ENCODE measurements at regions not wholly inside any gene's neighbourhood (a gene's known extent, or its start where the extent isn't known, plus 50 kb on each side); places are given as distances from the start of the nearest gene placed in this dataset.

DNA sequence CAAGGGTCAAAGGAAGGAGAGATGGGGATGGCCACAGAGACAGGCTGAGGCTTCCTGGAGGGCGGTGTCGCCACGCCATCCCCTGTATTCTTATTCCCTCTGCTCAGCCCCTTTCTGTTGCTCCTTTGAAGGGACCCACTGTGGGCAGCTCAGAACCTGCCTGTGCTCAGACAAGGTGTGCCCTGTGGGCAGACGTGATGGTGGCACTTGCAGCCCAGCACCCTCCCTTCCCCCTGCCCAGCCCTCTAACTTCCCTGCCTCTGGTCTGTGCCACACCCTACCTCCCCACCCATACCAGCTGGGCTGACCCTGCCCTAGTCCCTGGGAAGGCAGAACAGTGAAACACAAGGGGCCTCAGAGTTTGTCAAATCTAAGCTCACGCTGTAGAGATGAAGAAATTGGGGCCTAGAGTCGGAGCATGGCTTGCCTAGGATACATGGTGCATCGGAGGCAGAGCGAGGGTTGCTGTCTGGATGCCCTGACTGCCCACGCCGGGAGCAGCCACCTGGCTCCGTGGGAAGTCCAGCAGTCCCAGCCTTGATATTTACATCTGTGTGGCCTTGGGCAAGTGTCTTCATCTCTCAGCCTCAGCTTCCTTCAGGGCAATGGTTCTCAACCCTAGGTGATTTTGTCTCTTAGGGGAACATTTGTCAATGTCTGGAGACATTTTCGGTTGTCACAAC is 68.6 kb upstream of the RUNX3 start:
- DNase-seq: no peak

DNA sequence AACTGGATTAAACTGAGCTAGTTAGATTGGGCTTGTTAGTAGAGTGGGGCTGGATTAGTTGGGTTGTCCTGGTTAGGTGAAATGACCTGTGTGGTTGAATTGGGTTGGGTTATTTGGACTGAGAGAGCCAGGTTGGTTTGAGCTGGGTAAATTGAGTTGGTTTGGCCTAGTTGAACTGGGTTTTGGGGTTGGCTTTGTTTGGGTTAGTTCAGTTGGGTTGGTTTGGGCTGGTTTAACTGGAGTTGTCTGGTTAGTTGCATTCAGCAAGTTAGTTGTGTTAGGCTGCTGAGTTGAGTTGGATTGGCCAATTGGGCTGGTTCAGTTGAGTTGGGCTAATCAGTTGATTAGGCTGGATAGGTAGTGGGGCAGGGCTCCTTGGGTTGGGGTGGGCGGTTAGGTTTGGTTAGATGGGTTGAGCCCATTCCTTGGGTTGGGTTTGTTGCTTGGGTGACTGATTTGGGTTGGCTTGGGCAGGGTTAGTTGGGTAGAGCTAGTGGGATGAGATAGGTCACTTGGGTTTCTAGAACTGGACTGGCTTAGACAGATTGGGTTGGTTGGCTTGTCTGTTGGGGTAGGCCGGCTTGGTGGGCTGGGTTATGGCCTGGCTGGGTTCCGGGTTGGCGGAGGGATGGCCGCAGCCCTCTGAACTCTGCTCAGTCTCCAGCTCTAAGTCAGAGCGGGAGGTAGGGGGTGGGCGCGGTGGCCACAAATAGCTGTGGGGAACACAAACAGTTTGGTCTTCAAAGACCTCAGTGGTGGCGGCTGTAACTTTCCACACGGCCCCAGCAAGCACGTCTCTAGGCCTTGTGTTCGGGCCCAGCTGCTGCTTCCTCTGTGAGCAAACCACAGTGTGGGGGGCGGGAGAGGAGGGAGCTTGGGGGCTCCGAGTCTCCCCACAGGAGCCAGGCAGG is 67.2 kb upstream of the RUNX3 start:
- DNase-seq: no peak

DNA sequence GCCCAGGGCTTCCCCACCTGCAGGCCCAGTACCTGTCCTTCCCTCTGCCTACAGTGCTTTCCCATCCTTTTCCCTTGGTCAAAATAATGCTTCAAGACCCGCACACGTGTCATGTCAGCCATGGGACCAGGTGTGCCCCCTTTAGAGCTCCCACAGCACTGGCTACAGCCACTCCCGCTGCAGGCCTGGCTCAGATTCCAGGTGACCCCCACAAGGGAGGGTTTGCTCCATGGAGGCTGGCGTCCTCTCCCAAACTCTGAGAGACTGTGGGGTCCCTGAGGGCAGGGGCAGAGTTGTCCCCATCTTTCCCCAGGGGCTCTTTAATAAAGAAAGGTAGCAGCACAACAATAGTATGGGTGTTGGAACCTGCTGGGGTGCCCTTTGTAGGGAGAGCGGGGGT is 66.4 kb upstream of the RUNX3 start:
- DNase-seq: no peak

DNA sequence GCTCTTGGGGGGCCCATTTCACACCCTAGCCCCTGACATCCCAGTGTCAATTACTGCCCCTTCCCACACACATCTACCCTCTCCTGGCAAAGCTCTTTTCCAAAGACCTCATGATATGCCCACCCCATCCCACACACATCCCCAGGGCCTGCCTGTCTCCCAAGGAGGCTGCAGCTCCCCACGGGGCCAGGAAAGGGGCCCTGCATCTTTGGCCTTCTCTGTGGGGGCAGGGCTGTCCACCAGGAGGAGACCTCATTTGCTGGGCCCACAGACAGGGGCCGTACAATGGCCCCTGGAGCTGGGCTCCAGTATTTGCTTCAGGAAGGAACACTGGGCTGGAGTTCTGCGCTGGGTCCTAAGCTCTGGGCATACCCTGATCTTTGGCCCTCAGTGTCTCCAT is 65.6 kb upstream of the RUNX3 start:
- DNase-seq: no peak

DNA sequence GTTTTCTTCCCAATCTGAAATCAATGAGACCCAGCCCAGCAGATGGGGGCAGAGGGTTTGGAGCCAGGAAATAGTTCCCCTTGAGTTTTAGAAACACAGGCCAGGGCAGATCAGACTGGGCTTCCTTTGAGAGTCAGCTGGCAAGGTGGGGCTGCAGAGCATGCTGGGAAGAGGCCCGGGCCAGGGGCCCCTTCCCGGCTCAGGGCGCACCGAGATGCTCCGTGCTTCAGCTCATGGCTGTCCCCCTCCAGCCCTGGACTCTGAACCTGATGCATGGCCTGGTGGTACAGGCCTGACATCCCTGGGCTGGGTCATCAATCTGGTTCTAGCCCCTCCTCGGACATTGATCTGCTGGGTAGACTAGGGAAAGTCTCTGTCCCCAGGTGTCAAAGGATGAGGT is 65.1 kb upstream of the RUNX3 start:
- DNase-seq: no peak

DNA sequence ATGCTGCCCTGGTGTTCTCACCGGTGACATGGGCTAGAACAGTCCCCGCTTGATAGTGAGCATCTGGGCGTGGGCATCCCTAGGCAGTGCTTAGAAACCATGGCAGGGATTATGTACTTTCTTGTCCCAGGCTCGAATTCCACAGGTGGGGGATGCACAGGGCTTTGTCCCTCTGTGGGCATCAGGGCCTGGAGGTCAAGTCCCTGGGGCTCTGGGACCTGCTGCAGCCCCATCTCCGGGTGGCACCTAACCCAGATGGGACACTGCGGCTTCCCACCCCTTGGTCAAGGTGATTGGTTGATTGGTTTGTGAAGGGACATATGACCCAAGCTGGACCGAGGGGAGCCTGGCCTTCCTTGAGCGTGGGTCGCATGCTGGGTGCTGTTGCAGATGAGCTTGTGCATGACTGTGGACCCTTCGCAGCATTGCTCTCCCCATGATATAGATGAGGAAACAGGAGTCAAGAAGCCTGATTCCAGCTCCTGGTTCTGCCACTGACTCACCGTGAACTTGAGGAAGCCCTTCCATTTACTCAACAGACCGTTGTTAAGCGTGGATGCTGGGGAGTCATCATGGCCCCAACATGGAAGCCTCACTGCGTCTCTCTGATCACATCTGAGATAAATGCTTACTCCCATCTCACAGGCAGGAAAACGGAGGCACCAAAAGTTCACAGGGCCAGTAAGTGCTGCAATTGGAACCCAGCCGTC is 64.0 kb upstream of the RUNX3 start:
- no peak for DNase-seq

DNA sequence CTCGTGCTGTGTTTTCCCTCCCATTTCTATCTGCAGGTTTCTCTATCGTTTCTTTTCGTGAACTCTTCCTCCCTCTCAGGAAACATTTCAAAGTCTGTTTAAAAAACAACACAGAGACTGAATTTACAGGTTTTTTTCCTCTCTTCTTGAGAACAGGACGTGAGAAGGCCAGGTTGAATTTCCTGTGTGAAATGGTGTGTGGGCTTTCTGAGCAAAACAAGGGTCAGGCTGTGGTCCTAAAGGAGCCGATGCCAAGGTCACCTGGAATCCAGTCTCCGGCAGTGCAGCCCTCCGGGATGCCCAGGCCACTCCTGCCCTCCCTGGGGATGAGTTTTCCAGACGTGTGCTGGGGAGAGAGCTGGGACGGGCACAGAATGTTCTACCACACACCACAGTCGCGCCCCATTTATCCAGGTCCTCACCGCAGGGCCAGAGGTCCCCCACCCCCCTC is 62.7 kb upstream of the RUNX3 start:
- DNase-seq: no peak

DNA sequence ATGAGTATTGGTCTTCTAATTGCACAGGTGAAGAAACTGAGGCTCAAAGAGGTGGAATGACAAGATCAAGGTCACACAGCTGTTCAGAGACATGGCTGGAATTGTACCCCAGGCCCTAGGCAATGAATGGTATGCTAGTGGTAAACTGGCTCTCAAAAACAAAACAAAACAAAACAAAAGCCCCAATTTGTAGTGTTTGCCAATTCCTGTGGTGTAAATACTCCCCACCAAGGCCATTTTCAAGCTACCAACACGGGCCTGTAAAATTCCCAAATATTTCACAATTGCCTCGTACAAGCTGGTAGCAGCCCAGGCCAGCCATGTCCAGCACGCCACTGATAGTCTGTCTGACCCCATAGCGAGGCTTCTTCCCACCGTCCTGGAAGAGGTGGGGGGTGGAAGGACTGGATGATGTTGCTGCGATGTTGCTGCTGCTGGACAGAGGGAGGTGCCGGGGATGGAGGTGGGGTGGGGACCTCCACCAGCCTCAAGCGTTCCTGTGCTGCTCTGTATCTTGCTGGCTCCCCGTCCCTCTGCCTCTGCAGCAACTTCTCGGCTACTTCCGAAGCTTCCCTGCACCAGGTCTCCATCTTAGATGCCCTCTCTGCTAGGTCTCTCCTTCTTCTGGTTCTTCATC is 62.2 kb upstream of the RUNX3 start:
- no peak for DNase-seq

DNA sequence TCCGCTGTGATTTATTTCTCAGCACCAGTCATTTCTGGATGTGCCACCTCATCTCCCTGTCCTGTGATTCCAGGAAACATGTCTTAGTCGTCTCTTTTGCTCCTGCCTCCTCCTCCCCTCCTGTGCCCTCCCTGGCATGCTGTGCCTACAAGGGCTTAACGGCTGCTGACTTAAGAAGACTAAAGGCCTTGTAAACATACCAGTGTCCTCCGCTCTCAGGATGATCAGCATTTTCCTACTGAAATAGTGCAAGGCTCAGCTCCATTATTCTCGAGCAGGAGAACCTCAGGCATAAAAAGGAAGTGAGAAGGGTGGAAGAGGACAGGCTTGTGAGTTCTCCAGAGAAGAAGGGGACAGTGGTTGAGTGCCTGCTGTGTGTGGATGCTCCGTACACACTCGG is 61.6 kb upstream of the RUNX3 start:
- DNase-seq: no peak

DNA sequence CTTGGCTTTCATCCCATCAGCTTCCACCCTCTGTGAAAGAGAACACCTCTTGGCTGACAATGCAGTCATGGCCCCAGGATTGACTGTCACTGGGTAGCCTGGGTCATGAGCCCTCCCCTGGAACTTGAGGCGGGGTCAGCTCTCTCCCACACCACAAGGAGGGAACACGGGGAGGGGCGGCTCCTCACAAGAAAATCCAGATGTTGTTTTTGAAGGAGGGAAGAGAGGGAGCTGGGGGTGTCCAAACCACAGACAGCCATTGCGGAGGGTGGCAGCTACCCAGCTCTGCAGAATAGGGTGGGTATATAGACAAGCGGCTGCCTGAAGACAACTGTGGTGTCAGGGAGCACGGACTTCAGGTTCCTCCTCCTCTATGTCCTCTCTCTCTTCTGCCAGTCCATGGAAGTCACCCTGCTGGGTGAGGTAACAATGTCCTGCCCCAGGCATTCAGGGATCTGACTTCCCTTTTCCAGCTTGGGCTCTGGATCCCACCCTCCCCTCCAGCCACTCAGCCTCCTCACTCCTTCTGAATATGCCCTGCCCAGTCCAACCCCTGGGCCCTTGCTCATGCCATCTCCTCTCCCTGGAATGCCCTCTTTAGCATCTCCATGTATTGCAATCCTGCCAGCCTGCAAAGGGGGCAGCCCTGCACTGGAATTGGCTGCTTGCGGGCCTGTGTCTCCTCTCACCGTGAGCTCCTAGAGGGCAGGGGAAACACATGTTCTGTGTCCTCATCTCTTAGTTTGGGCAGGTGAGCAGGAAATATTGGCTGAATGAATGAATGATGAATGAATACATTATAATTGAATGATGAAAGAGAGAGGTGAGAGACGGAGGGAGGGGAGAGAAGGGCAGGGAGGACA is 60.9 kb upstream of the RUNX3 start:
- DNase-seq: no peak

DNA sequence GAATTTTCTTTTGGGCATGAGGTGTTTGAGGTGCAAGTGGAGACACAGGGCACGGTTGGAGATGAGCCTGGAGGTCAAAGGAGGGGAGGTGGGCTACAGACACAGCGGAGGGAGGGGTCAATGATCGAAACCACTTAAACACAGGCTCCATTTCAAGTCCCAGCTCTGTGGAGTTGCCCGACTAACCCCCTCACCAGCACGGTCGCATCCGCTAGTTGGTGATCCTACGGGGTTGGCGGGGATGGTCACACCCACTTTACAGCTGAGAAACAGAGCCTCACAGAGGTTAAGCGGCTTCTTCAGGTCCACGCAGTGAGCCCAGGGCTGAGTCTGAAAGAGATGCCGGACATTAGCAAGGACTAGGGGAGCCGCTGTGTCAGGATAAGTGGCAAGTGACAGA is 60.1 kb upstream of the RUNX3 start:
- DNase-seq: no peak

DNA sequence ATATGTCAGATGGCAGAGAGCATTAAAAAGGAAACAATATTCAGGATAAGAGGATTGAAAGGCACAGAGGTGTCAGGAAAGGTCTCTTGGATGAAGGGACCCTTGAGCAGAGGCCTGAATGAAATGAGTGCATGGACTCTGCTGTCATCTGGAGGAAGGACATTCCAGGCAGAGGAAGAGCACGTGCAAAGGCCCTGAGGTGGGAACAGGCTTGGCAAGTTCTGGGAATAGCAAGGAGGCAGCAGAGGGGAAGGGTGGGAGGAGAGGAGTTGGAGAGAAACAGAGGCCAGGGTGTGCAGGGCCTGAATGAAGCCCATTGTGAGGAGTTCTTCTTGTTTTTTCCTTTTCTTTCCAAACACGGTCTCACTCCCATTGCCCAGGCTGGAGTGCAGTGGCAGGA is 59.0 kb upstream of the RUNX3 start:
- no peak for DNase-seq

DNA sequence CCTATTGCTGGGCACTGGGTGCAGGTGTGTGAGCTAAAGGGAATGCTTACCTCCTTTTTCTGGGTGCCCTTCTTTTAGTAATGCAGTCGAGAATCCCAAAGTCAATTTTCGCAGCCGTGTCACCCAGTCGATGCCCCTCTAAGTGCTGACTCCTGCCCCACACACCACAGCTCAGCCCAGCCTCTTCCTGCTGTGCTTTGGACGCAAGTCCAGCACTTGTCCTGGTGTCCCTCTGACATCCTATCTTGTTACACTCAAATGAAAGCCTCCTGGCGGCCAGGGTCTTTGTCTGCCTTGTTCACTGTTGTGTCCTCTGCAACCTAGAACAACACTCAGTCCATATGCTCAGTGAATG is 58.5 kb upstream of the RUNX3 start:
- no peak for DNase-seq

DNA sequence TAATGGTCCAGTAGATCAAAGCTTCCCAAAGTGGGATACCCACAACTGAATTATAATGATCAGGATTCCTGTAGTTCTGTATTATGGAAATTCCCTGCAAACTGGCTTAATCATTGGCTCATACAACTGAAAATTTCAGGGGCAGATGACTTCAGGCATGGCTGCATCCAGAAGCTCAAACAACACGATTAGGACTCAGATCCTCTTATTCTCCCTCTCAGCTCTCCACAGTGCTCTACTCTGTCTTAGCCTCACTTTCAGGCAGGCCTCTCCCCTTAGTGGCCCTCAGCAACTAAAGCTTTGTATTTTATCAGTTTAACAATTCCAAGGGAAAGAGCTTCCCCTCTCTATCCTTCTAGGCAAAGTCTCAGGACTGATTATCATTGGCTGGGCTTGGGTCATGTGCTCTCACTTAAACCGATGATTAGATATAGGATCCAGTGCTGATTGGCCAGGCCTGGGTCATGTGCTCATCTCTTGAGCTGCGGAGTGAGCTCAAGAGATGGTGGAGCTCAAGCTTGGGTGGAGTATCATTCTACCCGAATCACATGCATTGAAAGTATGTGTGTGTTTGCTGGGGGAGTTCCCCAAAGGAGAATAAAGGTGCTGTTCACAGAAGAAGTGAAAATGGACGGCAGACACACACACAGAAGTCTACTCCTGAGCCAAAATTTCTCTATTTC is 57.9 kb upstream of the RUNX3 start:
- DNase-seq: no peak

DNA sequence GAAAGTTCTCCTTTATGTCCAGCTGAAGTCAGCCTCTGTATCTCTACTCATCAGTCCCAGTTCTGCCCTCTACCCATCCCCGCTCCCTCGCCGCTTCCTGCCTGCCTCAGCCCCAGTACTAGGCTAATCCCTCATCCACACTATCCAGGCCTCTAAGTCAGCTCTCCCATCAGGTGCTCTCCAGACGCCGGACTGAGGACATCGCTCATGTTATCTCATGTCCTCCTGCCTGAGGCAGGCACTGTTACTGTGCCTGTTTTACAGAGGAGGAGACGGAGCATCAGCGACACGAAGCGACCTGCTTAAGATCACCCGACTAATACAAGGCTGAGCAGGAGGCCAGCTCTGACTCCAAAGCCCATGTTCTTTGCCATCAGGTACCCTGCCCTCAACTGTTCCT is 57.3 kb upstream of the RUNX3 start:
- no peak for DNase-seq

DNA sequence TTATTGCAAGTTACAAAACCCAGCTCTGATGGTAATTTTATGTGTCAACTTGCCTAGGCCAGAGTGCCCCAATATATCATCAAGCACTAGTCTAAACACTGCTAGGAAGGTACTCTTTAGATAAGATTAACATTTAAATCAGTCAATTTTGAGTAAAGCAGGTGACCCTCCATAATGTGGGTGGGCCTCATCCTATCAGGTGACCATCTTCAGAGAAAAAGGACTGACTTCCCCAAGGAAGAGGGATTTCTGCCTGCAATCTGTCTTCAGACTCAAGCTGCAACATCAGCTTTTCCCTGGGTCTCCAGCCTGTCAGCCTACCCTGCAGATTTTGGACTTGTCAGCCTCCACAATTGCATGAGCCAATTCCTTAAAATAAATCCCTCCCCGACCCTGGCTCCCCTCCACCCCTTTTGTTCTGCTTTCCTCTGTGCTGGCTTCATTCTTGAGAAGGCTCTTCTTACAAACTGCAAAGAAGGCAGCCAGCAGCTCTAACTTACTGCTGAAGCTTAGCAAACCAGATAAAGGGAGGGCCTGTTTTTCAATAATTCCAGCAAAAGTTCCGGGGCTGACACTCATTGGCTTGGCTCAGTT is 56.4 kb upstream of the RUNX3 start:
- no peak for DNase-seq

DNA sequence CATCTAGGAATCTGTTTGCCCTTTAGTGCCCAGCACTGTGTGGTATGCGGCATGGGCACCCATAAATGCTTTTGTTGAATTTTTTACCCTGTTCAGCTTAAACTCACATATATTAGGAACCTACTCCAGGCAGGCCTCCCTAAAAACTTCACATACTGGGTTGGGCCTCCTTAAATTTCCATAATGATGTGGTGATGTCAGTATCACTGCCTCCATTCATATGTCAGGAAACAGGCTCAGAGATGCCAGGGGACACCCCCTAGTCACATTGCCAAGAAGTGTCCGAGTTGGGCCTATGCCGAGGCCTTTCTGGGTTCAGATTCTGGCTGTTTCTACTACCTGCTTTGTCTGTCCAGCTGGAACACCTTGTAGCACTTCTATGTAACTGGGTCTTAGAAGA is 55.7 kb upstream of the RUNX3 start:
- no peak for DNase-seq

DNA sequence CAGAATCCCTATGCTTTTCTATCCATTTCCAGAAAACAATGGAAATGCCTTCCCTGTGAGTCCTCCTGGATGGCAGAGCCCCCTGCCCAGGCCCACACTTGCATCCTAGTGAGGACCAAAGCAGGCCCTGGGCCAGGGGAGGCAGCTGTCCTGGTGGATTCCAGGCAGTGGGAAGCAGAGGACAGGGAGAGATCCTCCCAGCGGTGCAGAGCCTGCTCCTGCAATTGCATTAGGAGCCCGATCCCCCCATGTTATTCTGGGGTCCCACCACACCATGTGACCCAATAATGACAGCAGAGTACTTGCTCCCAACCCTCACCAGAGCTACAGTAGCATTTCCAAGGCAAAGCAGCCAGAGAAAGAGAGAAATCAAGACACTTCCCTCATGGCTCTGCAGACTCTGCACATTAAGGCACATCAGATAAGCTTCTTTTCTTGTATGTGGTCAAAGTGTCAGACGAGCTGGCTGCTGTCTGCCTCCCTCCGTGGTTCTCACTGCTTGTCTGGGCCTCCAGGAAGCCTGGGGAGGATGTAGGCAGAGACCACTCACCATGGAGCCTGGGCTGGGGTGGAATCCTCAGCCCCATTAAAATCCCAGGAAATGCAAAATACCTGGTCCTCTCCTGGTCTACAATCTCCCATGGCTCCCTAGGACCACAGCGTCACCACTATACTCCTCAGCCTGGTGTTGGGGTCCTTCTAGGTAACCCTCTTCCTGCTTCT is 54.9 kb upstream of the RUNX3 start:
- no peak for DNase-seq

DNA sequence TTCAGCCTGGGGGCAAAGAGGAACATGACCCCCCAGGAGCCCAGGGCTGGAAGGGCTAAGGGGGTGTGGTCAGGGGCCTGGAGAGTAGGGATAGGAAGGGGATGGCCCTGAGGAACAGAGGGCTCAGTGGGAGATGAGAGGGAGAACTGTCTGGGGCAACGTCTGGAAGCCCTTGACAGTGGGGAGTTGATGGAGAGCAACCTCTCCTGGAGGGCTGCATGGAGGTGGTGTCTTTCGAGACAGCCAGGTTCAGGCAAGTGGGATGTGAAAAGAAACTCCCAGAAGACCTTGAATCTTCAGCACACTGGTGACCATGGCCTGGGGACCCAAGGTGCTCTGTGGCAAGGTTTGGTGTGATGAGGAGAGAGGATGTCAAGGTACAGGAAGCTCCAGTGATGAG is 54.2 kb upstream of the RUNX3 start:
- no peak for DNase-seq

DNA sequence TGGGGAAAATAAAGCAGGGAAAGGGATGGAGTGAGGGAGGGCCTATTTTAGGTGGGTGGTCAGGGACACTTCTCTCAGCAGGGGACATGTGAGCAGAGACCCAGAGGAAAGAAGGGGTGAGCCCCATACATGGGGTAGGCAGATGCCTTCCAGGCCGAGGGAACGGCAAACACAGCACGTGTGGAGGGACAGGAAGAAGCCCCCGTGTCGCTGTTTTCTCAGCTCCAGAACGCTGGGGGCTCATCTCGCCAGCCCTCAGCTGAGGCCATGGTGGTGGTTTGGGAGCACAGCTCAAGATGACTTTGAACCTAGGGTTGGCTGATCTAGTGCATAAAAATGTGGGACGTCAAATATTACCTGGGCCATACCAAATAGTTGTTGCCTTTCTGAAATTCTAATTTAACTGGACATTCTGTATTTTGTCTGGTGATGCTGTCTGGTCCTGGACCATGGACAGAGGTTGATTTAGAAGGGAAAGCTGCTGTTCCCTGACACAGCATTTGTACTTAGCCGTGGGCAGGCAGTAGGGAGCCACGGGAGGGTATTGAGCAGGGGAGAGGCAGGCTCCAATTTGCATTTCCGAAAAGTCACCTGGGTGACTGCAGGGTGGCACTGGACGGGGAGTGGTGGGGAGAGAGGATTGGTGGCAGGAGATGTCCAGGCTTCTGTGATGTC is 53.1 kb upstream of the RUNX3 start:
- DNase-seq: no peak
